KMS-11 (cell line): ENCODE measurements at regions not wholly inside any gene's neighbourhood (a gene's known extent, or its start where the extent isn't known, plus 50 kb on each side); places are given as distances from the start of the nearest gene placed in this dataset.
A peak's percentile ranks its signal among the peaks of the same experiment; 100 is the strongest.
"Not testable (repeated sequence)": the region's sequence is repeated elsewhere in the genome, so short reads cannot be mapped to it uniquely, and the experiment has no call there.

Source experiments
- H2AFZ ChIP-seq: fragments of 200-600 bp; sonication (generic); 2 replicates; pipeline ENCODE4 v1.6.1; 2016; ENCODE audit warnings: antibody characterized with exemption, mixed run types, low read depth
- H3K27ac ChIP-seq: fragments of 200-600 bp; sonication (generic); 2 replicates; pipeline ENCODE4 v1.6.1; 2016; ENCODE audit warnings: mild to moderate bottlenecking, mixed run types
- H3K27me3 ChIP-seq: fragments of 200-600 bp; sonication (generic); 2 replicates; pipeline ENCODE4 v1.6.1; 2017; ENCODE audit warnings: mild to moderate bottlenecking, low read depth, mixed run types, moderate library complexity; ENCODE audit not compliant: insufficient read depth
- H3K36me3 ChIP-seq: fragments of 200-600 bp; sonication (generic); 2 replicates; pipeline ENCODE4 v1.6.1; 2017; ENCODE audit warnings: mild to moderate bottlenecking, mixed run types; ENCODE audit not compliant: insufficient read depth
- H3K4me1 ChIP-seq: fragments of 200-600 bp; sonication (generic); 2 replicates; pipeline ENCODE4 v1.6.1; 2016; ENCODE audit warnings: mild to moderate bottlenecking, low read depth, mixed run types; ENCODE audit not compliant: poor library complexity, severe bottlenecking
- H3K4me2 ChIP-seq: fragments of 200-600 bp; sonication (generic); 2 replicates; pipeline ENCODE4 v1.7.0; 2016; ENCODE audit warnings: mild to moderate bottlenecking, mixed run types
- H3K4me3 ChIP-seq: fragments of 200-600 bp; sonication (generic); IDR thresholded peaks from 2 replicates; pipeline ENCODE4 v1.6.1; 2017; ENCODE audit warnings: low read depth, low read length, mixed read lengths; ENCODE audit not compliant: insufficient read depth
- H3K79me2 ChIP-seq: fragments of 200-600 bp; sonication (generic); 2 replicates; pipeline ENCODE4 v1.6.1; 2016; ENCODE audit warnings: low read depth, mixed run types; ENCODE audit not compliant: insufficient read depth
- H3K9ac ChIP-seq: fragments of 200-600 bp; sonication (generic); 2 replicates; pipeline ENCODE4 v1.6.1; 2016; ENCODE audit warnings: mild to moderate bottlenecking, mixed run types
- H4K20me1 ChIP-seq: fragments of 200-600 bp; sonication (generic); 2 replicates; pipeline ENCODE4 v1.6.1; 2016; ENCODE audit warnings: mild to moderate bottlenecking, mixed run types; ENCODE audit not compliant: insufficient read depth
- TF ChIP-seq, protein P1 (sequence below): fragments of 200-600 bp; sonication (generic); conservative IDR thresholded peaks from 2 replicates; pipeline ENCODE4 v1.6.1; 2017; ENCODE audit warnings: low read depth, mild to moderate bottlenecking, antibody characterized with exemption, low read length, moderate library complexity, mixed read lengths

- H4K20me1 ChIP-seq, result no peaks in the 10 kb centered on the region
- TF ChIP-seq, protein P1, sequence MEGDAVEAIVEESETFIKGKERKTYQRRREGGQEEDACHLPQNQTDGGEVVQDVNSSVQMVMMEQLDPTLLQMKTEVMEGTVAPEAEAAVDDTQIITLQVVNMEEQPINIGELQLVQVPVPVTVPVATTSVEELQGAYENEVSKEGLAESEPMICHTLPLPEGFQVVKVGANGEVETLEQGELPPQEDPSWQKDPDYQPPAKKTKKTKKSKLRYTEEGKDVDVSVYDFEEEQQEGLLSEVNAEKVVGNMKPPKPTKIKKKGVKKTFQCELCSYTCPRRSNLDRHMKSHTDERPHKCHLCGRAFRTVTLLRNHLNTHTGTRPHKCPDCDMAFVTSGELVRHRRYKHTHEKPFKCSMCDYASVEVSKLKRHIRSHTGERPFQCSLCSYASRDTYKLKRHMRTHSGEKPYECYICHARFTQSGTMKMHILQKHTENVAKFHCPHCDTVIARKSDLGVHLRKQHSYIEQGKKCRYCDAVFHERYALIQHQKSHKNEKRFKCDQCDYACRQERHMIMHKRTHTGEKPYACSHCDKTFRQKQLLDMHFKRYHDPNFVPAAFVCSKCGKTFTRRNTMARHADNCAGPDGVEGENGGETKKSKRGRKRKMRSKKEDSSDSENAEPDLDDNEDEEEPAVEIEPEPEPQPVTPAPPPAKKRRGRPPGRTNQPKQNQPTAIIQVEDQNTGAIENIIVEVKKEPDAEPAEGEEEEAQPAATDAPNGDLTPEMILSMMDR, result no peak
- H3K4me1 ChIP-seq, result peaks cover 9% of the 10 kb centered on the region
- H3K36me3 ChIP-seq, result no peaks in the 10 kb centered on the region
- H3K9ac ChIP-seq, result no peak overlapping the region
- no peaks in the 10 kb centered on the region for H3K79me2 ChIP-seq
- no peak overlapping the region for H3K27ac ChIP-seq
- H3K4me2 ChIP-seq, result no peak overlapping the region
- no peaks in the 10 kb centered on the region for H3K27me3 ChIP-seq
- no peak overlapping the region for H3K4me3 ChIP-seq
- no peak overlapping the region for H2AFZ ChIP-seq
Measured at GRCh38 chr5:89173528-89173927, 290.5 kb upstream of the MEF2C start.

DNA sequence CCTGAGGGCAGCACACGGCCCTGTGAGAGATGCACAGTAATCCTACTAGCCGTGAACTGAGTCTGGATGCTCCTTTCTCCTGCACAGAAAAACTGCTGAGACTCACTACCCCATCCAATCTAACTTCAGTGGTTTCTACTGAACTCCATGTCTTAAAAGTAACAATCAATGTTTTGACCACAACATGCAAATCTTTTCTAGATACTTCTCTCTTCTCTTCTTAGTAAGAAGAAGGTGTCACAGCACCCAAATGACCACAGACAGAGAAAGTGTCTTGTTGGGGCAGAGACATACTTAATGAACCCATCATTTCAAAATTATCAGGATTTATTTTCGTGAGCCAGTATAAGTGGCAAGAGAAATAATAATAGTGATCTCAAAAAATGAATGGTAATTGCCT lies 285.8 kb upstream of the MEF2C start:
- H3K36me3 ChIP-seq, result no peaks in the 10 kb centered on the region
- H2AFZ ChIP-seq, result no peak overlapping the region
- H4K20me1 ChIP-seq, result no peaks in the 10 kb centered on the region
- no peak overlapping the region for H3K9ac ChIP-seq
- no peak overlapping the region for H3K4me3 ChIP-seq
- H3K79me2 ChIP-seq, result no peaks in the 10 kb centered on the region
- H3K27me3 ChIP-seq, result no peaks in the 10 kb centered on the region
- peaks cover 12% of the 10 kb centered on the region for H3K4me1 ChIP-seq
- H3K27ac ChIP-seq, result no peak overlapping the region
- 0 out of 2 replicates have a peak overlapping the region, but pooled peaks have one; percentile 0 for H3K4me2 ChIP-seq
- TF ChIP-seq, protein P1, result no peak

DNA sequence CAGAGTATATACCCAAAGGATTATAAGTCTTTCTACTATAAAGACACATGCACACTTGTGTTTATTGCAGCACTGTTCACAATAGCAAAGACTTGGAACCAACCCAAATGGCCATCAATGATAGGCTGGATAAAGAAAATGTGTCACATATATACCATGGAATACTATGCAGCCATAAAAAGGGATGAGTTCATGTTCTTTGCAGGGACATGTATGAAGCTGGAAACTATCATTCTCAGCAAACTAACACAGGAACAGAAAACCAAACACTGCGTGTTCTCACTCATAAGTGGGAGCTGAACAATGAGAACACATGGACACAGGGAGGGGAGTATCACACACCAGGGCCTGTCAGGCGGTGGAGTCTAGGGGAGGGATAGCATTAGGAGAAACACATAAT lies 281.7 kb upstream of the MEF2C start:
- H3K27me3 ChIP-seq, H3K4me3 ChIP-seq, H2AFZ ChIP-seq, H3K27ac ChIP-seq, H3K36me3 ChIP-seq, H3K4me2 ChIP-seq, H4K20me1 ChIP-seq, H3K9ac ChIP-seq, H3K79me2 ChIP-seq: not testable (repeated sequence)
- peaks cover 12% of the 10 kb centered on the region for H3K4me1 ChIP-seq

DNA sequence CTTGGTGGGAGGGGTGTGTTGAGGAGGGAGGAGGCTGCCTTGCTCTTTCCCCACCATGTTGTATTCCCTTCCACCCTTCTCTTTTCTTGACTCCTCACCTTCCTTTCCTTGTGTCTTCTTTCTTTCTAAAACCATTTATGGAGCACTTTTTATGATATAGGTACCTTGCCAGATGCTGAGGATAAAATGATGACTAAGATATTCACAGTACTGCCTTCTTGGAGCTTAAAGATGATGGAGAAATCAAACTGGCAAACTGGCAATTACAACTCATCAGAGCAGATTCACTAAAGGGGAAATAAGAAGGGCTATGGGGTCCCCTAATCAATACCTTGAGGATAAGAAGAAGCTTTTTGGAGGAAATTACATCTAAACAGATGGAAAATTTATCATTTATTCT lies 273.2 kb upstream of the MEF2C start:
- H3K4me1 ChIP-seq, result no peaks in the 10 kb centered on the region
- no peak overlapping the region for H3K4me3 ChIP-seq
- no peak overlapping the region for H3K4me2 ChIP-seq
- no peak overlapping the region for H2AFZ ChIP-seq
- H3K9ac ChIP-seq, result no peak overlapping the region
- H3K79me2 ChIP-seq, result no peaks in the 10 kb centered on the region
- H3K27me3 ChIP-seq, result no peaks in the 10 kb centered on the region
- no peak overlapping the region for H3K27ac ChIP-seq
- no peaks in the 10 kb centered on the region for H4K20me1 ChIP-seq
- TF ChIP-seq, protein P1, result no peak
- no peaks in the 10 kb centered on the region for H3K36me3 ChIP-seq

- Histone ChIP-seq H3K79me2 (no peaks in the 10 kb centered on the region), H2AFZ (no peak overlapping the region), H3K4me2 (no peak overlapping the region), H3K27ac (no peak overlapping the region), H3K4me3 (no peak overlapping the region), H3K9ac (no peak overlapping the region), H3K4me1 (no peaks in the 10 kb centered on the region), H3K36me3 (no peaks in the 10 kb centered on the region), H4K20me1 (no peaks in the 10 kb centered on the region), H3K27me3 (no peaks in the 10 kb centered on the region)
- TF ChIP-seq, protein P1, result no peak
Measured at GRCh38 chr5:89147031-89147430, 264.0 kb upstream of the MEF2C start.
